Hepatocyte (in vitro differentiated cells): ENCODE measurements at regions not wholly inside any gene's neighbourhood (a gene's known extent, or its start where the extent isn't known, plus 50 kb on each side); places are given as distances from the start of the nearest gene placed in this dataset.

ENCODE experiments used
- EZH2 ChIP-seq: fragments of 200-600 bp; sonication (generic); IDR thresholded peaks from 2 replicates; pipeline ENCODE4 v1.6.1; 2016; ENCODE audit warnings: antibody characterized with exemption, mild to moderate bottlenecking, borderline replicate concordance
- TF ChIP-seq, protein P1 (sequence below): fragments of 200-600 bp; sonication (generic); IDR thresholded peaks from 2 replicates; pipeline ENCODE4 v1.5.1; 2016; ENCODE audit warnings: antibody characterized with exemption, mild to moderate bottlenecking; ENCODE audit not compliant: poor library complexity

DNA sequence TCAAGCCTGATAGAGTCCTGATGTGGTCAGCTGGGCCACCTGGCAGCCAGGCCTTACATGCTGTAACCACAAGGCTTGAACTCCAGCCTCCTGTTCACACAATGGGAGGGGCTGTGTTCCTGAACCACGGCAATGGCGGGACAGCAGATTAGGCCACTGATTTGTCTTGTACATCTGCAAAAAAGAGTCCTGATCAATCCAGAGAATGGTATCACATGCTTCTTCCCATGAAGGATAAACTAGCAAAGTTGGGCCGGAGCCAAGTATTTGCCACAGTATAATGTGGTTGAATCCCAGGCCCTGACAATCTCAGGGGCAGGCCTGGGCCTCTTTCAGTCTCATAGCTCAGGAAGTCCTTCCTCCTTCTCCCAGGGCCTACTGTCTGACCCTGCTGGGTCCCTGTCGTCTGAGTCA, 2182.5 kb upstream of the AGA start:
- TF ChIP-seq, protein P1, sequence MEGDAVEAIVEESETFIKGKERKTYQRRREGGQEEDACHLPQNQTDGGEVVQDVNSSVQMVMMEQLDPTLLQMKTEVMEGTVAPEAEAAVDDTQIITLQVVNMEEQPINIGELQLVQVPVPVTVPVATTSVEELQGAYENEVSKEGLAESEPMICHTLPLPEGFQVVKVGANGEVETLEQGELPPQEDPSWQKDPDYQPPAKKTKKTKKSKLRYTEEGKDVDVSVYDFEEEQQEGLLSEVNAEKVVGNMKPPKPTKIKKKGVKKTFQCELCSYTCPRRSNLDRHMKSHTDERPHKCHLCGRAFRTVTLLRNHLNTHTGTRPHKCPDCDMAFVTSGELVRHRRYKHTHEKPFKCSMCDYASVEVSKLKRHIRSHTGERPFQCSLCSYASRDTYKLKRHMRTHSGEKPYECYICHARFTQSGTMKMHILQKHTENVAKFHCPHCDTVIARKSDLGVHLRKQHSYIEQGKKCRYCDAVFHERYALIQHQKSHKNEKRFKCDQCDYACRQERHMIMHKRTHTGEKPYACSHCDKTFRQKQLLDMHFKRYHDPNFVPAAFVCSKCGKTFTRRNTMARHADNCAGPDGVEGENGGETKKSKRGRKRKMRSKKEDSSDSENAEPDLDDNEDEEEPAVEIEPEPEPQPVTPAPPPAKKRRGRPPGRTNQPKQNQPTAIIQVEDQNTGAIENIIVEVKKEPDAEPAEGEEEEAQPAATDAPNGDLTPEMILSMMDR, result no peak
- no peak for TF ChIP-seq EZH2
